Gastroesophageal sphincter (tissue), 4 donors: ENCODE measurements at regions not wholly inside any gene's neighbourhood (a gene's known extent, or its start where the extent isn't known, plus 50 kb on each side); places are given as distances from the start of the nearest gene placed in this dataset.

Source experiments
- ATAC-seq: fragments of 150-250 bp; one replicate; pipeline ENCODE4 v1.9.1; 2016; ENCODE audit warnings: mild to moderate bottlenecking, moderate library complexity
- H3K27ac ChIP-seq, 4 donors: fragments of 200-600 bp; sonication (generic) in 3 of 4; 1 replicate in 3 of 4; 2 replicates in 1 of 4; pipeline ENCODE4 v1.5.1; 2016 to 2019
- H3K27me3 ChIP-seq: fragments of 200-600 bp; sonication (generic); one replicate; pipeline ENCODE4 v1.5.1; 2019
- H3K36me3 ChIP-seq, 2 donors: fragments of 200-600 bp; sonication (generic); one replicate each; pipeline ENCODE4 v1.5.1; 2019; ENCODE audit warnings: control low read depth in 1 of 2
- H3K4me1 ChIP-seq, 3 donors: fragments of 200-600 bp; sonication (generic); 1 replicate in 2 of 3; 2 replicates in 1 of 3; pipeline ENCODE4 v1.5.1; 2016 to 2019; ENCODE audit warnings: control low read depth in 2 of 3
- H3K4me3 ChIP-seq, 2 donors: fragments of 200-600 bp; sonication (generic); one replicate each; pipeline ENCODE4 v1.5.1; 2019; ENCODE audit warnings: mild to moderate bottlenecking in 1 of 2, moderate library complexity in 1 of 2
- H3K9me3 ChIP-seq, 3 donors: fragments of 200-600 bp; sonication (generic); one replicate each; pipeline ENCODE4 v1.5.1; 2017 to 2019; ENCODE audit warnings: control low read depth in 2 of 3
- CTCF ChIP-seq, 4 experiments: fragments of 200-600 bp in 2 of 4; fragments of 450-650 bp in 2 of 4; sonication (generic) in 1 of 4; IDR thresholded peaks; one replicate each; pipeline ENCODE4 v1.5.1; 2017 to 2019; ENCODE audit warnings: antibody characterized with exemption in 4 of 4, mild to moderate bottlenecking in 2 of 4, moderate library complexity in 2 of 4
- EP300 ChIP-seq: sonication (generic); formaldehyde crosslinking; IDR thresholded peaks from one replicate; pipeline ENCODE4 v1.6.1; 2017; ENCODE audit warnings: antibody characterized with exemption, mild to moderate bottlenecking
- POLR2A ChIP-seq, 2 donors: fragments of 450-650 bp; IDR thresholded peaks; one replicate each; pipeline ENCODE4 v1.6.1; 2017; ENCODE audit warnings: antibody characterized with exemption in 2 of 2, mild to moderate bottlenecking in 2 of 2, moderate library complexity in 1 of 2
- POLR2AphosphoS5 ChIP-seq: sonication (generic); formaldehyde crosslinking; IDR thresholded peaks from one replicate; pipeline ENCODE4 v1.6.1; 2017; ENCODE audit warnings: antibody characterized with exemption
- WGBS, 2 donors: methylation state at CpG; one replicate each; pipeline ENCODE4 v1.1.5; 2018; ENCODE audit warnings: low coverage in 1 of 2; 5-methylcytosine and 5-hydroxymethylcytosine counted together

DNA sequence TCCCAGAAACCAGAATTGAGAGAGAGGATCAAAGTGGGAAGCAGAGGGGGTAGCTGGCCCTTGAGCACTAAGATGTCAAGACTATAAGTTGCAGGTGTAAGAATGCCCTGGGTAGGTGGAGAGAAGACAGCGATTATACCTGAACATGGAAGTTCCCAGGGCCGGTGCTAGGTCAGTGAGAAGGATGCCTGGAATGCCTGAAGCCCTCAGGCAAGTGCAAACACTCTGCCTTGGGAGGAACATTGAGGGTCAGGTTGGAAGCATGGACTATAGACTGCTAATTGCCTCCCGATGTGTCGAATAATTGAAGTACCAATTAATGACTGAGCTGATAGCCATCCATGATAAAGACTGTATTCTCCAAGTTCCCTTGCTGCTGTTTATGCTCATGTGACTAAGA, 185.5 kb downstream of the DMRT2 start:
- 73 to 91% methylated on average over 4 of the region's 4 CpGs for WGBS, 2 donors
- no peak overlapping the region for H3K4me3 ChIP-seq
- ATAC-seq = no peak
- TF ChIP-seq POLR2A (IDR thresholded peaks at IDR 0.05) (no peak), POLR2AphosphoS5 (no peak)
- peaks cover 0 to 13% (median 0%) of the 10 kb centered on the region in 3 donors for H3K4me1 ChIP-seq
- no peaks in the 10 kb centered on the region for H3K36me3 ChIP-seq
- H3K9me3 ChIP-seq = no peaks in the 10 kb centered on the region
- H3K27ac ChIP-seq = no peak overlapping the region
- H3K27me3 ChIP-seq = no peaks in the 10 kb centered on the region

GRCh38 chr9:1236061-1236460, 185.9 kb downstream of the DMRT2 start:
- H3K4me1 ChIP-seq = peaks cover 0 to 13% (median 0%) of the 10 kb centered on the region in 3 donors
- no peaks in the 10 kb centered on the region for H3K27me3 ChIP-seq
- no peak for ATAC-seq
- H3K36me3 ChIP-seq = no peaks in the 10 kb centered on the region
- H3K4me3 ChIP-seq = no peak overlapping the region
- 44 to 71% methylated on average over 2 of the region's 2 CpGs for WGBS, 2 donors
- H3K9me3 ChIP-seq = no peaks in the 10 kb centered on the region
- no peak for TF ChIP-seq POLR2A (IDR thresholded peaks at IDR 0.05)
- no peak for TF ChIP-seq EP300
- TF ChIP-seq POLR2AphosphoS5 = no peak
- no peak for TF ChIP-seq CTCF (IDR thresholded peaks at IDR 0.05)
- no peak overlapping the region for H3K27ac ChIP-seq

- Histone ChIP-seq H3K4me1 (no peaks in the 10 kb centered on the region), H3K27me3 (no peaks in the 10 kb centered on the region), H3K27ac (no peak overlapping the region), H3K36me3 (no peaks in the 10 kb centered on the region), H3K4me3 (no peak overlapping the region), H3K9me3 (no peaks in the 10 kb centered on the region)
- TF ChIP-seq POLR2A (IDR thresholded peaks at IDR 0.05) (no peak), CTCF (IDR thresholded peaks at IDR 0.05) (no peak), EP300 (no peak), POLR2AphosphoS5 (no peak)
- ATAC-seq = no peak
- WGBS, 2 donors = 80 to 95% methylated on average over 1 to 3 of the region's 3 CpGs
These were observed 188.2 kb downstream of the DMRT2 start for GRCh38 chr9:1238407-1238806.

- WGBS, 2 donors = 17 to 25% methylated on average over 2 to 3 of the region's 3 CpGs
- H3K4me3 ChIP-seq = no peak overlapping the region
- no peaks in the 10 kb centered on the region for H3K4me1 ChIP-seq
- no peaks in the 10 kb centered on the region for H3K9me3 ChIP-seq
- H3K36me3 ChIP-seq = no peaks in the 10 kb centered on the region
- H3K27me3 ChIP-seq = no peaks in the 10 kb centered on the region
- no peak for TF ChIP-seq POLR2A (IDR thresholded peaks at IDR 0.05)
- TF ChIP-seq EP300 = no peak
- TF ChIP-seq CTCF (IDR thresholded peaks at IDR 0.05) = no peak
- TF ChIP-seq POLR2AphosphoS5 = no peak
- ATAC-seq = no peak
- H3K27ac ChIP-seq = no peak overlapping the region
These were observed 198.6 kb downstream of the DMRT2 start for GRCh38 chr9:1248743-1249142.

GRCh38 chr9:1253064-1253979, 203.2 kb downstream of the DMRT2 start:
- TF ChIP-seq EP300 (no peak), CTCF (IDR thresholded peaks at IDR 0.05) (no peak), POLR2AphosphoS5 (no peak), POLR2A (IDR thresholded peaks at IDR 0.05) (no peak)
- Histone ChIP-seq H3K4me3 (no peak overlapping the region), H3K4me1 (no peaks in the 10 kb centered on the region), H3K27ac (no peak overlapping the region), H3K27me3 (no peaks in the 10 kb centered on the region), H3K36me3 (no peaks in the 10 kb centered on the region), H3K9me3 (no peaks in the 10 kb centered on the region)
- ATAC-seq = no peak
- WGBS, 2 donors = 61 to 76% methylated on average over 6 to 10 of the region's 10 CpGs
